Vagina (tissue), 2 donors: ENCODE measurements at regions not wholly inside any gene's neighbourhood (a gene's known extent, or its start where the extent isn't known, plus 50 kb on each side); places are given as distances from the start of the nearest gene placed in this dataset.

ENCODE experiments used
- CTCF ChIP-seq, 3 experiments: fragments of 450-650 bp in 2 of 3; fragments of 200-600 bp in 1 of 3; sonication (generic) in 1 of 3; IDR thresholded peaks; one replicate each; pipeline ENCODE4 v1.5.1; 2017 to 2019; ENCODE audit warnings: antibody characterized with exemption in 3 of 3, mild to moderate bottlenecking in 2 of 3, moderate library complexity in 2 of 3
- POLR2A ChIP-seq, 2 donors: fragments of 450-650 bp; IDR thresholded peaks; one replicate each; pipeline ENCODE4 v1.6.1; 2017; ENCODE audit warnings: antibody characterized with exemption in 2 of 2, mild to moderate bottlenecking in 2 of 2, moderate library complexity in 2 of 2
- POLR2AphosphoS5 ChIP-seq, 2 donors: sonication (generic); formaldehyde crosslinking; IDR thresholded peaks; one replicate each; pipeline ENCODE4 v1.9.0; 2017; ENCODE audit warnings: antibody characterized with exemption in 2 of 2, mild to moderate bottlenecking in 2 of 2, low read depth in 1 of 2; ENCODE audit not compliant: insufficient read depth in 1 of 2

- no peak for TF ChIP-seq CTCF (IDR thresholded peaks at IDR 0.05)
- no peak for TF ChIP-seq POLR2A (IDR thresholded peaks at IDR 0.05)
- TF ChIP-seq POLR2AphosphoS5 (IDR thresholded peaks at IDR 0.05; ENCODE audit: insufficient read depth in 1 of 2, low read depth in 1 of 2), result no peak
Observed at GRCh38 chr7:25897261-25897782, 254.7 kb upstream of the NFE2L3 start.
